Fibroblast of pulmonary artery (primary cell): ENCODE measurements at regions not wholly inside any gene's neighbourhood (a gene's known extent, or its start where the extent isn't known, plus 50 kb on each side); places are given as distances from the start of the nearest gene placed in this dataset.

Experiments used
- DNase-seq: peaks from one replicate; pipeline ENCODE4 v3.0.0-alpha.2; 2010; ENCODE audit warnings: low read depth
- H3K4me3 ChIP-seq: replicated peaks from 2 replicates; pipeline ENCODE4 v1.5.1; 2011; ENCODE audit warnings: low read depth, mild to moderate bottlenecking, control low read depth, low read length, moderate library complexity
- TF ChIP-seq, protein P1 (sequence below): IDR thresholded peaks from 2 replicates; pipeline ENCODE4 v1.5.1; 2011; ENCODE audit warnings: mild to moderate bottlenecking, control low read depth, low read length, inconsistent platforms; ENCODE audit errors: missing control alignments

DNA sequence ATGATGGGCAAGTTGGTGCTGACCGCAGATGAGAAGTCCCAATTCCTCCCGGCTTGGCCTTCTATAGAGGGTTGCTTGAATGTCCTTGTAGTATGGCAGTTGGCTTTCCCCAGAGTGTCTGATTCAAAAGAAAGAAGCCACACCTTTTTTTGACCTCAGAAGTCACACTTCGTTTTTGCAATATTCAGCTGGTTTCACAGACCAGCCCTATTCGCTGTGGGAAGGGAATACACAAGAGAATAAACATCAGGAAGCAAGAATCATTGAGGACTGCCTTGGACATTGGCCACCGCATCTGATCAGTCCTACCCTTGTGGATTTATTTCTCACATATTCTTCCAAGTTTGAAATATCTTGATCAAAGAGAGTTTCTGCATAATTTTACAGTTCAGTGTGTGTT lies 228.6 kb upstream of the SUCLG2 start:
- TF ChIP-seq, protein P1, sequence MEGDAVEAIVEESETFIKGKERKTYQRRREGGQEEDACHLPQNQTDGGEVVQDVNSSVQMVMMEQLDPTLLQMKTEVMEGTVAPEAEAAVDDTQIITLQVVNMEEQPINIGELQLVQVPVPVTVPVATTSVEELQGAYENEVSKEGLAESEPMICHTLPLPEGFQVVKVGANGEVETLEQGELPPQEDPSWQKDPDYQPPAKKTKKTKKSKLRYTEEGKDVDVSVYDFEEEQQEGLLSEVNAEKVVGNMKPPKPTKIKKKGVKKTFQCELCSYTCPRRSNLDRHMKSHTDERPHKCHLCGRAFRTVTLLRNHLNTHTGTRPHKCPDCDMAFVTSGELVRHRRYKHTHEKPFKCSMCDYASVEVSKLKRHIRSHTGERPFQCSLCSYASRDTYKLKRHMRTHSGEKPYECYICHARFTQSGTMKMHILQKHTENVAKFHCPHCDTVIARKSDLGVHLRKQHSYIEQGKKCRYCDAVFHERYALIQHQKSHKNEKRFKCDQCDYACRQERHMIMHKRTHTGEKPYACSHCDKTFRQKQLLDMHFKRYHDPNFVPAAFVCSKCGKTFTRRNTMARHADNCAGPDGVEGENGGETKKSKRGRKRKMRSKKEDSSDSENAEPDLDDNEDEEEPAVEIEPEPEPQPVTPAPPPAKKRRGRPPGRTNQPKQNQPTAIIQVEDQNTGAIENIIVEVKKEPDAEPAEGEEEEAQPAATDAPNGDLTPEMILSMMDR, result no peak
- no peak overlapping the region for H3K4me3 ChIP-seq
- DNase-seq, result no peak

DNA sequence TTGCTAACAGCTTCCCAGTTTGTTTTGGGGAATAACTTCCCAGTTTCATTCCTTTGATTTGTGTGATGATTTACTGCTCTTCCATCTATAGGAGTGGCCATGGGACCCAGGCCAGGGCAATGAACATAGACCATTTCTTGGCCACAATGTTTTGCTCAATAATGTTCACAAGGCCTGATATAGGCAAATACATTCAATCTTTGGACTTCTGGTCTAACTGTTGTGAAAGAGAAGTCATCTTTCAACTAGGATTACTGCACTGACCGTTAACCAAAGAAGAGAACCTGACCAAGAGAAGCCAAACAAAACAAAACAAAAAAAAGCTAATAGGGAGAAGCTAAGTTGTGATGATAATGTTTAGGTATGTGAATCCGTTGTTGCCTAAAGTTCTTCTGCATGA lies 221.8 kb upstream of the SUCLG2 start:
- H3K4me3 ChIP-seq, result no peak overlapping the region
- TF ChIP-seq, protein P1, result no peak

DNA sequence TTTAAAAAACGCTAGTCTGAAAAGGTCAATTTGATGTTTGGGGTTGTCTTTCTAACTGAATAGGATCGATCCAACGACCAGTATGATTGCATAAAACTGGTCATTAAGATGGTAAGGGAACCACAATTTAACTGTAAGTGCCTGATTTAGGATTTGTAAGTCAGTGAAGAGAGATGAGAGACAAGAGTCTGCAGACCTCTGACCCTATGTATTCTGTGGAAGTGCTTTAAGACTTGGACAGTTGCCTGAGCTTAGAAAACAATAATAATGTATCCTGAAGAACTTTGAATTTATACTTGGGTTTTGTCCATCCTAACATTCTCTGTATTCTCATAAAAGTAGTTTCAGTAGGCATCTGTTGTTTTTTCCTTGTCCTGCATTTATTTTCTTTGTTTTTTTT lies 221.4 kb upstream of the SUCLG2 start:
- no peak overlapping the region for H3K4me3 ChIP-seq
- TF ChIP-seq, protein P1, result no peak
- no peak for DNase-seq

More for the DNA sequence above, 221.8 kb upstream of the SUCLG2 start:
- no peak for DNase-seq

DNA sequence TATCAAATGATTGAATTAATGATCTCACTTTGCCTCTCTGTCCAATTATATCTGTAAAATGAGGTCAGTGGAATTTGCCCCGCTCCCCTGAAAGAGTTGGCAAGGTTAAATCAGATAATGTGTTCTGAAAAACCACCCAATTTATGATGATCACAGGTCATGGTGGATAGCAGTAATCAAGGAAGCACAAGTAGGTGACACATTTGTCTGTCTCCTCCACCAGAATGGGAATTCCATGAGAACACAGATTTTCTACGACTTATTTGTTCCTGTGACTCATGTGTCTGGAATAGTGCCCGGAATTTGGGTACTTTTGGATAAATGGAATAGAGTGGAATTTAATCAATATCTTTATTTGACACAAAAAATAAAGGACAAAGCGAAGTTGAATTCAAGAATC lies 220.9 kb upstream of the SUCLG2 start:
- DNase-seq, result no peak
- H3K4me3 ChIP-seq, result no peak overlapping the region
- TF ChIP-seq, protein P1, result no peak

DNA sequence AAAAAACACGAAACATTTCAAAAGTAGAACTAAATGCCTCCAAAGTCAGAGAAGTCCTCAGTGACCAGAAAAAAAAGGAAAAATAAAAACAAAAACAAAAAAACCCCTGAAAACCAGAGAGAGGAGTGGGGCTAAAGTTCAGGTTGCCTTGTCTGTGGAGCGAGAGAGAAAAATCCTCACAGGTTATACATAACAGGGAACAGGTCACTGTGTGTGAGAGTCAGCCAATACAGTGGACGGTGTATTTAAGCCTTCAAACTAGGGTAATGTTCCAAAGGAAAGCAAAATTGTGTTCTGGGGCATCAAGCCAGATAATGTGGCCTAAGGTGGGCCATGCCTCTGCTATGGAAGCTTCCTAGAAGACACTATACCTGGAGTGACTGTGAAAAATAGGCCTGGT lies 216.1 kb upstream of the SUCLG2 start:
- no peak for DNase-seq
- H3K4me3 ChIP-seq, result no peak overlapping the region
- TF ChIP-seq, protein P1, result no peak

DNA sequence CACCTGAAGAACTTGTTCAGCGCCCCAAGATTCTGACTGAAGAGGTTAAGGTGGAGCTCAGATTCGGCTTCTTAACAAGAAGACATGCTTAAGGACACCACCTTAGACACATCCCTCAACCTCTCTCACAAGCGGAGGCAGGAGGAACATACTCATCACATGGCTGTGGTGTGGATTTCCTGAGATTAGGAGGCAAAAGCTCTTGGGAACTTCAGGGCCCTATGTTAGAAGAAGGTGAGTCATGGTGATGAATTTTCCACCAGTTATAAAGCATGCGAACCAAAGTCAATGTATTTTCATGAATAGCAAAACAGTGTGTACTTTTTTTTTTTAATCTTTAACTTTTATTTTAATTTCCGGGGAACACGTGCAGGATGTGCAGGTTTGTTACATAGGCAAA lies 212.2 kb upstream of the SUCLG2 start:
- TF ChIP-seq, protein P1, result no peak
- H3K4me3 ChIP-seq, result no peak overlapping the region
- no peak for DNase-seq

DNA sequence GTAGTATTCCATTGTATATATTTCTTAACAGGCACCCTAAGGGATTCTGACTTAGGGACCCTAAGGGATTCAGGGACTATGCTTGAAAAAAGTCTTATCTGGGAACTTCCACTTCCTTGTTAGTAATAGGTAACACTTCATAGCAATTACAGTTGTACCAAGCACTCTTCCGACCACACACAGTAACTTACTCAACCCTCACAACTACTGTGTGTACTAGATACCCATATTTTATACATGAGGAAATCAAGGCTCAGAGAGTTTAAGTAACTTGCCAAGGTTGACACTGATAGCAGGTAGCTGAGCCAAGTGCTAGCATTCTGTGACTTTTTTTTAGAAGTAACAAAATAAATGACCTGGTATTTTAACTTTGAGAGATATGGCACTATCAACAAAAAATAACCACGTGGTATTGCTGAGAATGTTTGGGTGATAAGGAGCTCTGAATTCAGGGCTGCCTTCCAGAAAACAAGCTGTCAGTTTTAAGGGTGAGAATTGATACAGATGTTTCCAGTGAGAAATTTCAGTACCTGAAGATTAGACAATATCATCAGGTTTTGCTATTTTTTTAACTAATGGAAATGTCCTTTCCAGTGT lies 210.3 kb upstream of the SUCLG2 start:
- no peak overlapping the region for H3K4me3 ChIP-seq
- no peak for DNase-seq
- TF ChIP-seq, protein P1, result no peak
